PC-3 (cell line): ENCODE measurements at regions not wholly inside any gene's neighbourhood (a gene's known extent, or its start where the extent isn't known, plus 50 kb on each side); places are given as distances from the start of the nearest gene placed in this dataset.

ENCODE experiments used
- EZH2phosphoT487 ChIP-seq: fragments of 300-600 bp; sonication (generic); IDR thresholded peaks from 2 replicates; pipeline ENCODE4 v1.6.1; 2018; ENCODE audit warnings: mild to moderate bottlenecking, antibody characterized with exemption, low read length, borderline replicate concordance
- TF ChIP-seq, protein P1 (sequence below): fragments of 300-600 bp; sonication (generic); conservative IDR thresholded peaks from 2 replicates; pipeline ENCODE4 v1.5.1; 2017; ENCODE audit warnings: antibody characterized with exemption, low read depth, mild to moderate bottlenecking, low read length

DNA sequence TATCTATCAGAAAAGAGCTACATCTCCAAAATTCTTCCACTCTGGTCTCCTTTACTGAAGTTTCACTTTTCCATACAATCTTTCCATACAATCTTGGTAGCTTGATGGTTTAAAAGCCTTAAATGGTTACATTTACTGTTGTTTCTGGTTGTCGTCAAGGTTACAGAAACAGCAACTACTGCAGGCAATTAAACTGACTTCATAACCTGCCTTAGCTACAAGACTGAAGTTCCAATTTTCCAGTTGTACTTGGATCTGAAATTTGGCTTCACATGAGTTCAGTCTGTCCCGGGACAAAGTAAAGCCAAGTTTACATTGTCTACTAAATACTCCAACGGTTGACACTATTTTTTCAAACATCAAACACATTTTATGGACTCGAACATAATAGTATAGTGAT lies 326.4 kb downstream of the ANKRD50 start:
- TF ChIP-seq, protein P1, sequence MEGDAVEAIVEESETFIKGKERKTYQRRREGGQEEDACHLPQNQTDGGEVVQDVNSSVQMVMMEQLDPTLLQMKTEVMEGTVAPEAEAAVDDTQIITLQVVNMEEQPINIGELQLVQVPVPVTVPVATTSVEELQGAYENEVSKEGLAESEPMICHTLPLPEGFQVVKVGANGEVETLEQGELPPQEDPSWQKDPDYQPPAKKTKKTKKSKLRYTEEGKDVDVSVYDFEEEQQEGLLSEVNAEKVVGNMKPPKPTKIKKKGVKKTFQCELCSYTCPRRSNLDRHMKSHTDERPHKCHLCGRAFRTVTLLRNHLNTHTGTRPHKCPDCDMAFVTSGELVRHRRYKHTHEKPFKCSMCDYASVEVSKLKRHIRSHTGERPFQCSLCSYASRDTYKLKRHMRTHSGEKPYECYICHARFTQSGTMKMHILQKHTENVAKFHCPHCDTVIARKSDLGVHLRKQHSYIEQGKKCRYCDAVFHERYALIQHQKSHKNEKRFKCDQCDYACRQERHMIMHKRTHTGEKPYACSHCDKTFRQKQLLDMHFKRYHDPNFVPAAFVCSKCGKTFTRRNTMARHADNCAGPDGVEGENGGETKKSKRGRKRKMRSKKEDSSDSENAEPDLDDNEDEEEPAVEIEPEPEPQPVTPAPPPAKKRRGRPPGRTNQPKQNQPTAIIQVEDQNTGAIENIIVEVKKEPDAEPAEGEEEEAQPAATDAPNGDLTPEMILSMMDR: no peak
- no peak for TF ChIP-seq EZH2phosphoT487
